ENCODE measurements at regions not wholly inside any gene's neighbourhood (a gene's known extent, or its start where the extent isn't known, plus 50 kb on each side); places are given as distances from the start of the nearest gene placed in this dataset.

DNA sequence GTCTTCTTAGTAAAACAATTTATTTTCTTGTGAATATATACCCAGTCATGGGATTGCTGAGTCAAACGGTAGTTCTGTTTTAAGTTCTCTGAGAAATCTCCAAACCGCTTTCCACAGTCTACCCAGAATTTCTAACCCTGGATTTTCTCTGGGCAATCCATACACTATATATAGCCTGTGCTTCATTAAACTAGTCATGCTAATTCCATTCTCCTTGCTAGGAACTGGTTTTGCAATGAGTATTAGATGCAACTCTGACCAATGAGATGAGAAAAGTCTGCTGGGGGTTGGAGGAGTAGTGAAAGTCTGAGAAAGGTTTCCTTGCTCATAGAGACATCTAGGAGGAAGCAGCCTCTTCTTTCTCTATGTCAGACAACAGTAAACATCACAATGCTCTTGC lies 196.1 kb upstream of the CDKN3 start:
- H3K27me3 Mint-ChIP-seq, result no peaks in the 10 kb centered on the region
- H3K36me3 Mint-ChIP-seq (ENCODE audit: insufficient read depth), result peaks cover 2% of the 10 kb centered on the region
- DNase-seq (ENCODE audit: low spot score, unreplicated experiment), result no peak
- peaks cover 6% of the 10 kb centered on the region for H3K4me1 Mint-ChIP-seq (ENCODE audit: low read depth)
- H3K4me3 Mint-ChIP-seq (ENCODE audit: low read depth), result no peak overlapping the region
- peaks cover 4% of the 10 kb centered on the region for H3K9me3 Mint-ChIP-seq (ENCODE audit: low read depth)
- TF ChIP-seq, protein P1, sequence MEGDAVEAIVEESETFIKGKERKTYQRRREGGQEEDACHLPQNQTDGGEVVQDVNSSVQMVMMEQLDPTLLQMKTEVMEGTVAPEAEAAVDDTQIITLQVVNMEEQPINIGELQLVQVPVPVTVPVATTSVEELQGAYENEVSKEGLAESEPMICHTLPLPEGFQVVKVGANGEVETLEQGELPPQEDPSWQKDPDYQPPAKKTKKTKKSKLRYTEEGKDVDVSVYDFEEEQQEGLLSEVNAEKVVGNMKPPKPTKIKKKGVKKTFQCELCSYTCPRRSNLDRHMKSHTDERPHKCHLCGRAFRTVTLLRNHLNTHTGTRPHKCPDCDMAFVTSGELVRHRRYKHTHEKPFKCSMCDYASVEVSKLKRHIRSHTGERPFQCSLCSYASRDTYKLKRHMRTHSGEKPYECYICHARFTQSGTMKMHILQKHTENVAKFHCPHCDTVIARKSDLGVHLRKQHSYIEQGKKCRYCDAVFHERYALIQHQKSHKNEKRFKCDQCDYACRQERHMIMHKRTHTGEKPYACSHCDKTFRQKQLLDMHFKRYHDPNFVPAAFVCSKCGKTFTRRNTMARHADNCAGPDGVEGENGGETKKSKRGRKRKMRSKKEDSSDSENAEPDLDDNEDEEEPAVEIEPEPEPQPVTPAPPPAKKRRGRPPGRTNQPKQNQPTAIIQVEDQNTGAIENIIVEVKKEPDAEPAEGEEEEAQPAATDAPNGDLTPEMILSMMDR (IDR thresholded peaks at IDR 0.05; ENCODE audit: unreplicated experiment), result no peak
- H3K27ac Mint-ChIP-seq, result no peak overlapping the region

- Mint-ChIP-seq H3K9me3 (ENCODE audit: low read depth) (peaks cover 4% of the 10 kb centered on the region), H3K27me3 (peaks cover 4% of the 10 kb centered on the region)
- TF ChIP-seq, protein P1 (IDR thresholded peaks at IDR 0.05; ENCODE audit: unreplicated experiment), result no peak
Observed at GRCh38 chr14:54202288-54202687, 194.5 kb upstream of the CDKN3 start.

DNA sequence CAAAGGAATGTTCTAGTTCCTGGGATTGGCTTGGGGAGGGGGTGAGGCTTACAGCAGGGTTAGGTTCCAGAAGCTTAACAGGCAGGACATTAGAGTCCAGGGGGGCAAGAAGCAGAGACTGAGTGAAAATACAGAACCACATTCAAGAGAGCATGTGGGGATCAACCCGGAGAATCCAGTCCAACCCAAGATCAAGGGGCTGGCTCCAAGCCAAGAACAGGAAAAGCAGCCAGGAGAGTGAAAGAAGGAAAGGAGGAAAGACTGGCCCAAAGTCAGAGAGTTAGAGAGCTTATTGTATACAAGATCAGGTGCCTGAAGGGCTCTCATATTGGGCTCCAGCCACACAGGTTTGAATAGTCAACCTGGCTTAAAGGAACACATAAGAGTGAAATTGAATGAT lies 190.3 kb upstream of the CDKN3 start:
- Mint-ChIP-seq H3K36me3 (ENCODE audit: insufficient read depth) (no peaks in the 10 kb centered on the region), H3K4me3 (ENCODE audit: low read depth) (no peak overlapping the region), H3K4me1 (ENCODE audit: low read depth) (no peaks in the 10 kb centered on the region), H3K9me3 (ENCODE audit: low read depth) (no peaks in the 10 kb centered on the region), H3K27ac (no peak overlapping the region), H3K27me3 (peaks cover 32% of the 10 kb centered on the region)
- TF ChIP-seq, protein P1 (IDR thresholded peaks at IDR 0.05; ENCODE audit: unreplicated experiment), result no peak
- no peak for DNase-seq (ENCODE audit: low spot score, unreplicated experiment)

More at GRCh38 chr14:54202288-54202687, 194.5 kb upstream of the CDKN3 start:
- no peak overlapping the region for H3K4me3 Mint-ChIP-seq (ENCODE audit: low read depth)
- H3K36me3 Mint-ChIP-seq (ENCODE audit: insufficient read depth), result peaks cover 2% of the 10 kb centered on the region
- H3K4me1 Mint-ChIP-seq (ENCODE audit: low read depth), result peaks cover 3% of the 10 kb centered on the region
- DNase-seq (ENCODE audit: low spot score, unreplicated experiment), result no peak
- no peak overlapping the region for H3K27ac Mint-ChIP-seq

DNA sequence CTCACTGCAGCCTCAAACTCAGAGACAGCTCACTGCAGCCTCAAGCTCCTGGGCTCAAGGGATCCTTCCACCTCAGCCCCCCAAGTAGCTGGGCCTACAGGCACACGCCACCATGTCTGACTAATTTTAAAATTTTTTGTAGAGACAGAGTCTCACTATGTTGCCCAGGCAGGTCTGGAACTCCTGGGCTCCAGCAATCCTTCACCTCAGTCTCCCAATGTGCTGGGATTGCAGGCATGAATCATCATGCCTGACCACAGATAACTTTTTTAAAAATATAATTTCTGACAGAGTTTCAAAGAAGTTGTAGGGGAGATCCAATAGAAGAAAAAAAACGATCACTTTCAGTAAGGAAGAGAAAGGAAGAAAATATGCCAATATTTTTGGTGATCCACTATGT lies 189.7 kb upstream of the CDKN3 start:
- no peak for DNase-seq (ENCODE audit: low spot score, unreplicated experiment)
- no peak overlapping the region for H3K4me3 Mint-ChIP-seq (ENCODE audit: low read depth)
- H3K36me3 Mint-ChIP-seq (ENCODE audit: insufficient read depth), result no peaks in the 10 kb centered on the region
- H3K27me3 Mint-ChIP-seq, result peaks cover 35% of the 10 kb centered on the region
- H3K9me3 Mint-ChIP-seq (ENCODE audit: low read depth), result no peaks in the 10 kb centered on the region
- H3K27ac Mint-ChIP-seq, result no peak overlapping the region
- TF ChIP-seq, protein P1 (IDR thresholded peaks at IDR 0.05; ENCODE audit: unreplicated experiment), result no peak
- H3K4me1 Mint-ChIP-seq (ENCODE audit: low read depth), result no peaks in the 10 kb centered on the region

DNA sequence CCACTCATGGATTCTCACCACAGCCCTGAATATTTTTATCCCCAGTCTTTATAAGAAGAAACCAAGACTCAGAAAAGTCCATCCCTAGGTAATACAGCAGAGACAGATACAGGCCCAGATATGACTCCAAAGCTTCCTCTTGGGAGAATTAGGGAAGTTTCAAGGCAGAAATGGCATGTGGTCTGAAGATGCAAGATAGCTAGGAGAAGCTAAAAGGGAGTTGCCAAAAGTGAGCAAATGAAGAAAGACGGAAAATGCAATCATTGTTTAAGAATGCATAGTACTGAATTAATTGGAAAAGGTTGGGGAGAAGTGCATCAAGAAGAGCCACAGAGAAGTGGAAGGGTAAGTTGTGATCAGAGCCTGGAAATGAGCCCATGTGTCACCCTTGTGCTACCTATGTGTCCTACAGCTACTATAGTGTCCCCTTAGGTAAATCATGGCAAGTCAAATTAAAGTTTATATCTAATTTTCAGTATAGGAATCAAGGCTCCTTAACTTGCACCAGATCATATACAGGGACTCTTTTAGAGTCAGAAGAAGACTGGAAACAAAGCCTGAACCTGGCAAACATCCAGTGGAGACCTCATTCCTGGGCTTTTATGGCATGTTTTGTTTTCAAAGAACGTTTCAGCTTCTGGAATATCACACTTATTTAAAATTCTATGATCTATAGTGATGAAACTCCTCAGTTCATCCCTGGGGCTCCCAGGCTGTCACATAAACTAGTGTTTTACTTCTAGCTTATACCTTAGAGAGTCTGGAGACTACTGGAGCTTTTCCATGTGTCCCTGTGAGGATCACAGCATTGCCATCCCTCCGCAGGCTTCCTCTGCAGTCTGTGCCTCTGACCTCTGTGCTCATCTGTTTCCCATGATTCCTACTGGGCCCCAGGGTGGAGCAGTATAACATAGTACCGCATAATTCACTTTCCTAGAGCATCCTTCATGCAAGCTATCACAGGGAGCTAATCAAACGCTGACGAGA lies 189.0 kb upstream of the CDKN3 start:
- TF ChIP-seq, protein P1 (IDR thresholded peaks at IDR 0.05; ENCODE audit: unreplicated experiment), result no peak
- Mint-ChIP-seq H3K36me3 (ENCODE audit: insufficient read depth) (no peaks in the 10 kb centered on the region), H3K27me3 (peaks cover 35% of the 10 kb centered on the region), H3K4me1 (ENCODE audit: low read depth) (no peaks in the 10 kb centered on the region), H3K27ac (no peak overlapping the region), H3K9me3 (ENCODE audit: low read depth) (no peaks in the 10 kb centered on the region), H3K4me3 (ENCODE audit: low read depth) (no peak overlapping the region)
- no peak for DNase-seq (ENCODE audit: low spot score, unreplicated experiment)

All from progenitor cell of endocrine pancreas (in vitro differentiated cells).